ENCODE measurements at regions not wholly inside any gene's neighbourhood (a gene's known extent, or its start where the extent isn't known, plus 50 kb on each side); places are given as distances from the start of the nearest gene placed in this dataset.
A peak's percentile ranks its signal among the peaks of the same experiment; 100 is the strongest.

GRCh38 chr5:39854771-39855410 is 430.1 kb upstream of the DAB2 start:
- DNase-seq (ENCODE audit: low spot score in 2 of 2): no peak
- H3K36me3 ChIP-seq (replicated peaks): no peaks in the 10 kb centered on the region
- H3K9me3 ChIP-seq: no peaks in the 10 kb centered on the region
- peaks cover 3% of the 10 kb centered on the region; the same call in 1 of the 2 replicates for H3K27me3 ChIP-seq (ENCODE audit: low read depth)
- H3K4me1 ChIP-seq: no peaks in the 10 kb centered on the region
- in situ Hi-C loops (cut with MboI; ENCODE audit: low sequenced_read_pairs): no loop called here
- no peak overlapping the region for H3K4me3 ChIP-seq

GRCh38 chr5:39850291-39850690 is 425.5 kb upstream of the DAB2 start:
- Histone ChIP-seq H3K27me3 (ENCODE audit: low read depth) (peaks cover 3% of the 10 kb centered on the region; the same call in 1 of the 2 replicates), H3K36me3 (replicated peaks) (no peaks in the 10 kb centered on the region), H3K4me1 (no peaks in the 10 kb centered on the region), H3K4me3 (no peak overlapping the region), H3K9me3 (no peaks in the 10 kb centered on the region)
- in situ Hi-C loops (cut with MboI; ENCODE audit: low sequenced_read_pairs): no loop called here
- no peak for DNase-seq (ENCODE audit: low spot score in 2 of 2)

GRCh38 chr5:39846144-39846543 is 421.4 kb upstream of the DAB2 start:
- H3K27me3 ChIP-seq (ENCODE audit: low read depth): no peaks in the 10 kb centered on the region
- in situ Hi-C loops (cut with MboI; ENCODE audit: low sequenced_read_pairs): no loop called here
- H3K4me1 ChIP-seq: peaks cover 5% of the 10 kb centered on the region
- DNase-seq (ENCODE audit: low spot score in 2 of 2): no peak
- no peaks in the 10 kb centered on the region for H3K36me3 ChIP-seq (replicated peaks)
- H3K9me3 ChIP-seq: no peaks in the 10 kb centered on the region
- H3K4me3 ChIP-seq: no peak overlapping the region

GRCh38 chr5:39843767-39844166 is 419.0 kb upstream of the DAB2 start:
- Histone ChIP-seq H3K4me1 (peaks cover 5% of the 10 kb centered on the region), H3K36me3 (replicated peaks) (no peaks in the 10 kb centered on the region), H3K4me3 (no peak overlapping the region), H3K9me3 (no peaks in the 10 kb centered on the region), H3K27me3 (ENCODE audit: low read depth) (no peaks in the 10 kb centered on the region)
- no peak for DNase-seq (ENCODE audit: low spot score in 2 of 2)
- in situ Hi-C loops (cut with MboI; ENCODE audit: low sequenced_read_pairs): no loop called here

- H3K36me3 ChIP-seq (replicated peaks): no peaks in the 10 kb centered on the region
- in situ Hi-C loops (cut with MboI; ENCODE audit: low sequenced_read_pairs): no loop called here
- no peak overlapping the region for H3K4me3 ChIP-seq
- no peaks in the 10 kb centered on the region for H3K27me3 ChIP-seq (ENCODE audit: low read depth)
- DNase-seq (ENCODE audit: low spot score in 2 of 2): no peak
- H3K9me3 ChIP-seq: no peaks in the 10 kb centered on the region
- H3K4me1 ChIP-seq: no peaks in the 10 kb centered on the region
These were observed 410.6 kb upstream of the DAB2 start for GRCh38 chr5:39835371-39835770.

GRCh38 chr5:39829441-39829840 is 404.7 kb upstream of the DAB2 start:
- Histone ChIP-seq H3K36me3 (replicated peaks) (no peaks in the 10 kb centered on the region), H3K4me1 (peaks cover 4% of the 10 kb centered on the region; the same call in 1 of the 2 replicates), H3K27me3 (ENCODE audit: low read depth) (no peaks in the 10 kb centered on the region), H3K4me3 (no peak overlapping the region), H3K9me3 (no peaks in the 10 kb centered on the region)
- peak in 1 of 2 experiments; percentile 53 for DNase-seq (ENCODE audit: low spot score in 2 of 2)
- in situ Hi-C loops (cut with MboI; ENCODE audit: low sequenced_read_pairs): no loop called here

- Histone ChIP-seq H3K9me3 (no peaks in the 10 kb centered on the region), H3K4me1 (peaks cover 4% of the 10 kb centered on the region; the same call in 1 of the 2 replicates), H3K4me3 (no peak overlapping the region), H3K27me3 (ENCODE audit: low read depth) (no peaks in the 10 kb centered on the region), H3K36me3 (replicated peaks) (no peaks in the 10 kb centered on the region)
- in situ Hi-C loops (cut with MboI; ENCODE audit: low sequenced_read_pairs): no loop called here
- DNase-seq (ENCODE audit: low spot score in 2 of 2): no peak
These were observed 401.3 kb upstream of the DAB2 start for GRCh38 chr5:39826051-39826450.

- in situ Hi-C loops (cut with MboI; ENCODE audit: low sequenced_read_pairs): no loop called here
- no peak for DNase-seq (ENCODE audit: low spot score in 2 of 2)
- H3K27me3 ChIP-seq (ENCODE audit: low read depth): no peaks in the 10 kb centered on the region
- H3K36me3 ChIP-seq (replicated peaks): no peaks in the 10 kb centered on the region
- H3K4me3 ChIP-seq: no peak overlapping the region
- H3K9me3 ChIP-seq: no peaks in the 10 kb centered on the region
- peaks cover 4% of the 10 kb centered on the region; the same call in 1 of the 2 replicates for H3K4me1 ChIP-seq
These were observed 400.5 kb upstream of the DAB2 start for GRCh38 chr5:39825301-39825700.

- Histone ChIP-seq H3K27me3 (ENCODE audit: low read depth) (no peaks in the 10 kb centered on the region), H3K4me1 (no peaks in the 10 kb centered on the region), H3K9me3 (no peaks in the 10 kb centered on the region), H3K36me3 (replicated peaks) (no peaks in the 10 kb centered on the region), H3K4me3 (no peak overlapping the region)
- in situ Hi-C loops (cut with MboI; ENCODE audit: low sequenced_read_pairs): no loop called here
- no peak for DNase-seq (ENCODE audit: low spot score in 2 of 2)
These were observed 397.2 kb upstream of the DAB2 start for GRCh38 chr5:39822020-39822419.

GRCh38 chr5:39816866-39817265 is 392.1 kb upstream of the DAB2 start:
- Histone ChIP-seq H3K9me3 (no peaks in the 10 kb centered on the region), H3K4me1 (peaks cover 17% of the 10 kb centered on the region)
- in situ Hi-C loops (cut with MboI; ENCODE audit: low sequenced_read_pairs): no loop called here

GRCh38 chr5:39816156-39816845 is 391.5 kb upstream of the DAB2 start:
- DNase-seq (ENCODE audit: low spot score in 2 of 2): peak in 1 of 2 experiments; percentile 9
- Histone ChIP-seq H3K4me3 (no peak overlapping the region), H3K9me3 (no peaks in the 10 kb centered on the region), H3K4me1 (peaks cover 20% of the 10 kb centered on the region), H3K36me3 (replicated peaks) (no peaks in the 10 kb centered on the region), H3K27me3 (ENCODE audit: low read depth) (no peaks in the 10 kb centered on the region)
- in situ Hi-C loops (cut with MboI; ENCODE audit: low sequenced_read_pairs): no loop called here

More at GRCh38 chr5:39816866-39817265, 392.1 kb upstream of the DAB2 start:
- Histone ChIP-seq H3K4me3 (no peak overlapping the region), H3K27me3 (ENCODE audit: low read depth) (no peaks in the 10 kb centered on the region), H3K36me3 (replicated peaks) (no peaks in the 10 kb centered on the region)
- DNase-seq (ENCODE audit: low spot score in 2 of 2): no peak

GRCh38 chr5:39815711-39816110 is 390.9 kb upstream of the DAB2 start:
- H3K36me3 ChIP-seq (replicated peaks): no peaks in the 10 kb centered on the region
- no peak for DNase-seq (ENCODE audit: low spot score in 2 of 2)
- H3K4me1 ChIP-seq: peaks cover 21% of the 10 kb centered on the region
- H3K4me3 ChIP-seq: no peak overlapping the region
- in situ Hi-C loops (cut with MboI; ENCODE audit: low sequenced_read_pairs): no loop called here
- H3K9me3 ChIP-seq: no peaks in the 10 kb centered on the region
- H3K27me3 ChIP-seq (ENCODE audit: low read depth): no peaks in the 10 kb centered on the region

GRCh38 chr5:39811381-39811780 is 386.6 kb upstream of the DAB2 start:
- Histone ChIP-seq H3K9me3 (no peaks in the 10 kb centered on the region), H3K27me3 (ENCODE audit: low read depth) (no peaks in the 10 kb centered on the region), H3K4me1 (peaks cover 21% of the 10 kb centered on the region), H3K36me3 (replicated peaks) (no peaks in the 10 kb centered on the region), H3K4me3 (no peak overlapping the region)
- in situ Hi-C loops (cut with MboI; ENCODE audit: low sequenced_read_pairs): no loop called here
- DNase-seq (ENCODE audit: low spot score in 2 of 2): no peak

GRCh38 chr5:39808656-39809055 is 383.9 kb upstream of the DAB2 start:
- Histone ChIP-seq H3K27me3 (ENCODE audit: low read depth) (no peaks in the 10 kb centered on the region), H3K9me3 (no peaks in the 10 kb centered on the region), H3K4me3 (no peak overlapping the region), H3K4me1 (peaks cover 19% of the 10 kb centered on the region), H3K36me3 (replicated peaks) (no peaks in the 10 kb centered on the region)
- DNase-seq (ENCODE audit: low spot score in 2 of 2): no peak
- in situ Hi-C loops (cut with MboI; ENCODE audit: low sequenced_read_pairs): no loop called here

All from HAP-1 (cell line).